ENCODE measurements at regions not wholly inside any gene's neighbourhood (a gene's known extent, or its start where the extent isn't known, plus 50 kb on each side); places are given as distances from the start of the nearest gene placed in this dataset.

DNA sequence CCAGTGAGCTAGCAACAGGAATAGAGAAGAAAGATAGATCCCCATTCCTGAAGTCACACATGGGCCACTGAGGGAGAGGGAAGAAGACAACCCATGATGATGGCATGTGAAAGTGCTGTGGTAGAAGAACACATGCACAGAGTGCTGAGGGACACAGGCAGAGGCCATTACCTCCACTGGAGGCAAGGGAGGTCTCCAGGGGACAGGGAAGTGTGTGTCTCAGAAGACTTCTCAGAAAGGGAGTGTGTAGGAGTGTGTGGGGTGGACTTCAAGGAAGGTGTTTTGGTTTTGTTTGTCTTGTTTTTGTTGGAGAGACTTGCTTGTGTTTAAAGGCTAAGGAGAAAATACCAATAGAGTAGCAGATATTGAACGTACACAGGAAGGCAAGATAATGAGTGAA lies 77.0 kb upstream of the SMARCA2 start:
- Mint-ChIP-seq H3K36me3 (ENCODE audit: low read depth) (no peaks in the 10 kb centered on the region), H3K4me1 (ENCODE audit: low read depth) (no peaks in the 10 kb centered on the region), H3K9me3 (no peaks in the 10 kb centered on the region), H3K27me3 (ENCODE audit: insufficient read depth) (peaks cover 4% of the 10 kb centered on the region; the same call in 1 of the 2 replicates), H3K27ac (no peak overlapping the region), H3K4me3 (no peak overlapping the region)
- TF ChIP-seq CTCF (IDR thresholded peaks at IDR 0.05), result no peak
- no peak for DNase-seq

- no peak overlapping the region for H3K4me3 Mint-ChIP-seq
- H3K36me3 Mint-ChIP-seq (ENCODE audit: low read depth), result no peaks in the 10 kb centered on the region
- H3K9me3 Mint-ChIP-seq, result no peaks in the 10 kb centered on the region
- H3K27ac Mint-ChIP-seq, result no peak overlapping the region
- H3K4me1 Mint-ChIP-seq (ENCODE audit: low read depth), result no peaks in the 10 kb centered on the region
- DNase-seq, result no peak
- H3K27me3 Mint-ChIP-seq (ENCODE audit: insufficient read depth), result peaks cover 4% of the 10 kb centered on the region; the same call in 1 of the 2 replicates
- TF ChIP-seq CTCF (IDR thresholded peaks at IDR 0.05), result no peak
Observed at GRCh38 chr9:1938675-1939170, 76.4 kb upstream of the SMARCA2 start.

GRCh38 chr9:1939466-1939865 lies 75.7 kb upstream of the SMARCA2 start:
- H3K9me3 Mint-ChIP-seq, result no peaks in the 10 kb centered on the region
- no peaks in the 10 kb centered on the region for H3K36me3 Mint-ChIP-seq (ENCODE audit: low read depth)
- H3K4me3 Mint-ChIP-seq, result no peak overlapping the region
- no peaks in the 10 kb centered on the region for H3K4me1 Mint-ChIP-seq (ENCODE audit: low read depth)
- TF ChIP-seq CTCF (IDR thresholded peaks at IDR 0.05), result no peak
- no peak overlapping the region for H3K27ac Mint-ChIP-seq
- H3K27me3 Mint-ChIP-seq (ENCODE audit: insufficient read depth), result peaks cover 4% of the 10 kb centered on the region; the same call in 1 of the 2 replicates
- DNase-seq, result no peak

GRCh38 chr9:1939926-1940368 lies 75.2 kb upstream of the SMARCA2 start:
- Mint-ChIP-seq H3K36me3 (ENCODE audit: low read depth) (no peaks in the 10 kb centered on the region), H3K27me3 (ENCODE audit: insufficient read depth) (peaks cover 4% of the 10 kb centered on the region; the same call in 1 of the 2 replicates), H3K27ac (no peak overlapping the region), H3K4me3 (no peak overlapping the region), H3K9me3 (no peaks in the 10 kb centered on the region), H3K4me1 (ENCODE audit: low read depth) (no peaks in the 10 kb centered on the region)
- TF ChIP-seq CTCF (IDR thresholded peaks at IDR 0.05), result peak; percentile 70
- DNase-seq, result no peak

- DNase-seq, result no peak
- no peak overlapping the region for H3K27ac Mint-ChIP-seq
- peaks cover 4% of the 10 kb centered on the region; the same call in 1 of the 2 replicates for H3K27me3 Mint-ChIP-seq (ENCODE audit: insufficient read depth)
- H3K4me3 Mint-ChIP-seq, result no peak overlapping the region
- no peaks in the 10 kb centered on the region for H3K9me3 Mint-ChIP-seq
- no peaks in the 10 kb centered on the region for H3K36me3 Mint-ChIP-seq (ENCODE audit: low read depth)
- no peak for TF ChIP-seq CTCF (IDR thresholded peaks at IDR 0.05)
- no peaks in the 10 kb centered on the region for H3K4me1 Mint-ChIP-seq (ENCODE audit: low read depth)
Observed at GRCh38 chr9:1941989-1942388, 73.2 kb upstream of the SMARCA2 start.
